Liver (tissue), 3 donors: ENCODE measurements at regions not wholly inside any gene's neighbourhood (a gene's known extent, or its start where the extent isn't known, plus 50 kb on each side); places are given as distances from the start of the nearest gene placed in this dataset.
A peak's percentile ranks its signal among the peaks of the same experiment; 100 is the strongest.

Experiments
- CTCF ChIP-seq: fragments of 150-350 bp; IDR thresholded peaks from 2 replicates; pipeline ENCODE4 v1.5.1; 2017; ENCODE audit warnings: improper control_type of control experiment, low read depth, low read length; ENCODE audit not compliant: missing input control
- FOXA1 ChIP-seq: IDR thresholded peaks from 2 replicates; pipeline ENCODE4 v1.6.1; 2016; ENCODE audit warnings: antibody characterized with exemption
- RAD21 ChIP-seq, 2 donors: IDR thresholded peaks; 2 replicates each; pipeline ENCODE4 v1.6.1; 2016; ENCODE audit warnings: antibody characterized with exemption in 2 of 2, mild to moderate bottlenecking in 2 of 2
- REST ChIP-seq: IDR thresholded peaks from 2 replicates; pipeline ENCODE4 v1.6.1; 2016; ENCODE audit warnings: antibody characterized with exemption, mild to moderate bottlenecking
- SP1 ChIP-seq: IDR thresholded peaks from 2 replicates; pipeline ENCODE4 v1.6.1; 2018; ENCODE audit warnings: antibody characterized with exemption, mild to moderate bottlenecking
- YY1 ChIP-seq: IDR thresholded peaks from 2 replicates; pipeline ENCODE4 v1.6.1; 2016; ENCODE audit warnings: antibody characterized with exemption, mild to moderate bottlenecking
- donor health status: healthy.
- donor health status: healthy.

DNA sequence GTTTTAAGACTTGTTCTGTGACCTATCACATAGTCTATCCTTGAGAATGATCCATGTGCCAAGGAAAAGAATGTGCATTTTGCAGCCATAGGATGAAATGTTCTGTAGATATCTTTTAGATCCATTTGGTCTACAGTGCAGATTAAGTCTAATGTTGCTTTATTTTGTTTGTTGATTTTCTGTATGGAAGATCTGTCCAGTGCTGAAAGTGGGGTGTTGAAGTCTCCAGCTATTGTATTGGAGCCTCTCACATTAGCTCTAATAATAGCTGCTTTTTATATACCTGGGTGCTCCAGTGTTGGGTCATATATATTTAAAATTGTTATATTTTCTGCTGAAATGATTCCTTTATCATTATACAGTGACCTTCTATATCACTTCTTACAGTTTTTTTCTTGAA is 155.6 kb upstream of the MON1B start:
- TF ChIP-seq CTCF (no peak), RAD21 (IDR thresholded peaks at IDR 0.05) (no peak), YY1 (no peak), SP1 (no peak), REST (peak; percentile 83), FOXA1 (no peak)
